Neuronal stem cell (in vitro differentiated cells): ENCODE measurements at regions not wholly inside any gene's neighbourhood (a gene's known extent, or its start where the extent isn't known, plus 50 kb on each side); places are given as distances from the start of the nearest gene placed in this dataset.

Source experiments
- DNase-seq: peaks from one replicate; pipeline ENCODE4 v3.0.0-alpha.2; 2013; ENCODE audit warnings: low spot score
- H2AFZ ChIP-seq: one replicate; pipeline ENCODE4 v1.6.1; 2013; ENCODE audit warnings: mild to moderate bottlenecking, low read length, inconsistent platforms
- H2AK5ac ChIP-seq: 2 replicates; pipeline ENCODE4 v1.6.1; 2013; ENCODE audit warnings: low read depth, mild to moderate bottlenecking, inconsistent platforms, low read length, moderate library complexity, mixed read lengths
- H2BK120ac ChIP-seq: 2 replicates; pipeline ENCODE4 v1.6.1; 2013; ENCODE audit warnings: low read depth, mild to moderate bottlenecking, inconsistent platforms, low read length, moderate library complexity, mixed read lengths
- H2BK12ac ChIP-seq: one replicate; pipeline ENCODE4 v1.6.1; 2013; ENCODE audit warnings: low read length, inconsistent platforms
- H2BK15ac ChIP-seq: 2 replicates; pipeline ENCODE4 v1.6.1; 2013; ENCODE audit warnings: mild to moderate bottlenecking, low read length, inconsistent platforms, mixed read lengths
- H2BK5ac ChIP-seq: one replicate; pipeline ENCODE4 v1.6.1; 2013; ENCODE audit warnings: inconsistent platforms, mild to moderate bottlenecking, low read length, moderate library complexity
- H3K14ac ChIP-seq: one replicate; pipeline ENCODE4 v1.6.1; 2013; ENCODE audit warnings: low read length, inconsistent platforms
- H3K18ac ChIP-seq: 2 replicates; pipeline ENCODE4 v1.6.1; 2013; ENCODE audit warnings: low read length, inconsistent platforms
- H3K23ac ChIP-seq: 2 replicates; pipeline ENCODE4 v1.6.1; 2013; ENCODE audit warnings: low read depth, mild to moderate bottlenecking, mixed read lengths, low read length, inconsistent platforms; ENCODE audit not compliant: poor library complexity
- H3K27ac ChIP-seq: replicated peaks from 3 replicates; pipeline ENCODE4 v1.5.1; 2013; ENCODE audit warnings: low read length, inconsistent platforms
- H3K27me3 ChIP-seq, 3 experiments: 2 replicates each; pipeline ENCODE4 v1.6.1; 2013; ENCODE audit warnings: low read length in 3 of 3, mild to moderate bottlenecking in 2 of 3, inconsistent platforms in 1 of 3, low read depth in 1 of 3, mixed read lengths in 1 of 3, moderate library complexity in 1 of 3; ENCODE audit not compliant: control insufficient read depth in 3 of 3, insufficient read depth in 3 of 3
- H3K36me3 ChIP-seq, 2 donors: replicated peaks in 1 of 2; 2 replicates each; pipeline ENCODE4 v1.6.1; 2013; ENCODE audit warnings: low read length in 2 of 2; ENCODE audit not compliant: control insufficient read depth in 2 of 2, insufficient read depth in 2 of 2
- H3K4ac ChIP-seq: 2 replicates; pipeline ENCODE4 v1.6.1; 2013; ENCODE audit warnings: inconsistent platforms, mild to moderate bottlenecking, low read length, moderate library complexity
- H3K4me1 ChIP-seq, 2 donors: 1 replicate in 1 of 2; 2 replicates in 1 of 2; pipeline ENCODE4 v1.6.1; 2013; ENCODE audit warnings: low read length in 2 of 2, low read depth in 1 of 2; ENCODE audit not compliant: control insufficient read depth in 2 of 2, insufficient read depth in 1 of 2
- H3K4me2 ChIP-seq: one replicate; pipeline ENCODE4 v1.6.1; 2013; ENCODE audit warnings: mild to moderate bottlenecking, low read length, inconsistent platforms; ENCODE audit not compliant: insufficient read depth, poor library complexity, severe bottlenecking
- H3K4me3 ChIP-seq, 2 donors: 2 replicates each; pipeline ENCODE4 v1.5.1; 2013; ENCODE audit warnings: low read length in 2 of 2, mild to moderate bottlenecking in 2 of 2, inconsistent platforms in 1 of 2, moderate library complexity in 1 of 2
- H3K79me1 ChIP-seq: one replicate; pipeline ENCODE4 v1.6.1; 2013; ENCODE audit warnings: low read depth, mild to moderate bottlenecking, inconsistent platforms, low read length, moderate library complexity
- H3K9ac ChIP-seq: one replicate; pipeline ENCODE4 v1.6.1; 2013; ENCODE audit warnings: mild to moderate bottlenecking, low read depth, low read length, inconsistent platforms; ENCODE audit not compliant: poor library complexity
- H3K9me3 ChIP-seq, 2 donors: replicated peaks in 1 of 2; 2 replicates each; pipeline versions ENCODE3 to v1.6.1; 2013; ENCODE audit warnings: low read length in 2 of 2, mild to moderate bottlenecking in 2 of 2, inconsistent platforms in 1 of 2, low read depth in 1 of 2, mixed read lengths in 1 of 2, moderate library complexity in 1 of 2; ENCODE audit not compliant: control insufficient read depth in 2 of 2, insufficient read depth in 1 of 2
- H4K8ac ChIP-seq: one replicate; pipeline ENCODE4 v1.6.1; 2013; ENCODE audit warnings: low read depth, mild to moderate bottlenecking, inconsistent platforms, low read length, moderate library complexity
- H4K91ac ChIP-seq: one replicate; pipeline ENCODE4 v1.6.1; 2013; ENCODE audit warnings: low read length, low read depth, mild to moderate bottlenecking, inconsistent platforms; ENCODE audit not compliant: poor library complexity
- WGBS, 2 donors: extraction: QIAGEN DNeasy Blood & Tissue Kit; methylation state at CpG; one replicate each; pipeline ENCODE4 v1.1.7; 2013; ENCODE audit warnings: missing lambda C conversion rate in 2 of 2, mixed read lengths in 1 of 2; ENCODE audit not compliant: insufficient read length in 2 of 2, insufficient replicate concordance in 1 of 2; ENCODE audit errors: extremely low coverage in 2 of 2; 5-methylcytosine and 5-hydroxymethylcytosine counted together

- Histone ChIP-seq H3K27me3 (no peaks in the 10 kb centered on the region), H3K18ac (no peak overlapping the region), H3K9ac (no peak overlapping the region), H2BK12ac (no peak overlapping the region), H3K27ac (no peak overlapping the region), H2BK15ac (no peak overlapping the region), H4K91ac (no peak overlapping the region), H3K4ac (no peak overlapping the region), H2AK5ac (no peak overlapping the region), H3K14ac (no peak overlapping the region), H2BK120ac (no peak overlapping the region), H3K79me1 (no peaks in the 10 kb centered on the region), H3K4me3 (no peak overlapping the region), H3K36me3 (no peaks in the 10 kb centered on the region), H3K4me2 (no peak overlapping the region), H3K4me1 (peaks cover 0 to 2% of the 10 kb centered on the region in 2 donors), H3K9me3 (no peaks in the 10 kb centered on the region), H2AFZ (no peak overlapping the region), H2BK5ac (no peak overlapping the region), H3K23ac (no peak overlapping the region), H4K8ac (no peak overlapping the region)
- WGBS, 2 donors: no CpG with 5 or more reads among the region's 8 CpGs
- no peak for DNase-seq
Observed at GRCh38 chr5:107293541-107294210, 377.1 kb downstream of the EFNA5 start.

- no peaks in the 10 kb centered on the region for H3K36me3 ChIP-seq
- H3K4me3 ChIP-seq: no peak overlapping the region
- no peak overlapping the region for H4K91ac ChIP-seq
- H2AFZ ChIP-seq: no peak overlapping the region
- H3K4me2 ChIP-seq: no peak overlapping the region
- H3K4me1 ChIP-seq: peaks cover 1 to 5% of the 10 kb centered on the region in 2 donors
- H3K27ac ChIP-seq: no peak overlapping the region
- H2AK5ac ChIP-seq: no peak overlapping the region
- no peak overlapping the region for H3K14ac ChIP-seq
- no peak overlapping the region for H3K23ac ChIP-seq
- no peak overlapping the region for H3K9ac ChIP-seq
- H2BK12ac ChIP-seq: no peak overlapping the region
- H3K18ac ChIP-seq: no peak overlapping the region
- no peaks in the 10 kb centered on the region for H3K79me1 ChIP-seq
- no peak overlapping the region for H2BK5ac ChIP-seq
- H2BK15ac ChIP-seq: no peak overlapping the region
- H3K27me3 ChIP-seq: no peaks in the 10 kb centered on the region
- DNase-seq: no peak
- H2BK120ac ChIP-seq: no peak overlapping the region
- no peak overlapping the region for H3K4ac ChIP-seq
- no peaks in the 10 kb centered on the region for H3K9me3 ChIP-seq
- WGBS, 2 donors: 100% methylated on average over 1 of the region's 4 CpGs; no CpG with 5 or more reads in 1 of the 2 donors
- H4K8ac ChIP-seq: no peak overlapping the region
Observed at GRCh38 chr5:107291866-107292265, 378.9 kb downstream of the EFNA5 start.

- WGBS, 2 donors: no CpG with 5 or more reads among the region's 6 CpGs
- H3K23ac ChIP-seq: no peak overlapping the region
- no peak overlapping the region for H2BK120ac ChIP-seq
Observed at GRCh38 chr5:107290780-107291398, 379.8 kb downstream of the EFNA5 start.

GRCh38 chr5:107289030-107289714 lies 381.6 kb downstream of the EFNA5 start:
- no peak overlapping the region for H3K4ac ChIP-seq

More at GRCh38 chr5:107290780-107291398, 379.8 kb downstream of the EFNA5 start:
- Histone ChIP-seq H4K91ac (no peak overlapping the region), H3K27ac (no peak overlapping the region), H2BK15ac (no peak overlapping the region), H4K8ac (no peak overlapping the region), H2AK5ac (no peak overlapping the region), H3K36me3 (no peaks in the 10 kb centered on the region), H3K27me3 (no peaks in the 10 kb centered on the region), H2AFZ (no peak overlapping the region), H3K18ac (no peak overlapping the region), H3K4ac (no peak overlapping the region), H3K79me1 (no peaks in the 10 kb centered on the region), H3K9ac (no peak overlapping the region), H2BK12ac (no peak overlapping the region), H3K9me3 (no peaks in the 10 kb centered on the region), H2BK5ac (no peak overlapping the region), H3K4me1 (peaks cover 1 to 5% of the 10 kb centered on the region in 2 donors), H3K4me2 (no peak overlapping the region), H3K4me3 (no peak overlapping the region), H3K14ac (no peak overlapping the region)
- no peak for DNase-seq

More at GRCh38 chr5:107289030-107289714, 381.6 kb downstream of the EFNA5 start:
- H3K14ac ChIP-seq: no peak overlapping the region
- H3K4me1 ChIP-seq: peaks cover 1 to 5% of the 10 kb centered on the region in 2 donors
- H2AFZ ChIP-seq: no peak overlapping the region
- no peaks in the 10 kb centered on the region for H3K27me3 ChIP-seq
- no peak overlapping the region for H2BK5ac ChIP-seq
- DNase-seq: no peak
- no peak overlapping the region for H4K8ac ChIP-seq
- H3K4me3 ChIP-seq: no peak overlapping the region
- no peak overlapping the region for H3K4me2 ChIP-seq
- WGBS, 2 donors: 100% methylated on average over 1 of the region's 4 CpGs; no CpG with 5 or more reads in 1 of the 2 donors
- H3K79me1 ChIP-seq: no peaks in the 10 kb centered on the region
- H3K36me3 ChIP-seq: no peaks in the 10 kb centered on the region
- no peak overlapping the region for H2BK15ac ChIP-seq
- H2AK5ac ChIP-seq: no peak overlapping the region
- no peak overlapping the region for H3K27ac ChIP-seq
- H3K9ac ChIP-seq: no peak overlapping the region
- no peak overlapping the region for H2BK120ac ChIP-seq
- no peak overlapping the region for H4K91ac ChIP-seq
- H3K9me3 ChIP-seq: no peaks in the 10 kb centered on the region
- no peak overlapping the region for H3K23ac ChIP-seq
- H3K18ac ChIP-seq: no peak overlapping the region
- no peak overlapping the region for H2BK12ac ChIP-seq
